ENCODE measurements at regions not wholly inside any gene's neighbourhood (a gene's known extent, or its start where the extent isn't known, plus 50 kb on each side); places are given as distances from the start of the nearest gene placed in this dataset.

GRCh38 chr9:31629292-31629691 lies 755.2 kb upstream of the ACO1 start:
- H3K4me3 ChIP-seq (ENCODE audit: low read length) = no peak overlapping the region
- H3K4me1 ChIP-seq (ENCODE audit: insufficient read depth, low read length) = no peaks in the 10 kb centered on the region
- H3K9me3 ChIP-seq (ENCODE audit: low read depth, low read length) = peaks cover 7% of the 10 kb centered on the region
- H3K27me3 ChIP-seq (ENCODE audit: insufficient read depth, low read length) = no peaks in the 10 kb centered on the region

GRCh38 chr9:31637265-31637664 lies 747.2 kb upstream of the ACO1 start:
- Histone ChIP-seq H3K4me3 (ENCODE audit: low read length) (no peak overlapping the region), H3K9me3 (ENCODE audit: low read depth, low read length) (no peaks in the 10 kb centered on the region), H3K27me3 (ENCODE audit: insufficient read depth, low read length) (no peaks in the 10 kb centered on the region), H3K4me1 (ENCODE audit: insufficient read depth, low read length) (no peaks in the 10 kb centered on the region)

- no peak overlapping the region for H3K4me3 ChIP-seq (ENCODE audit: low read length)
- no peaks in the 10 kb centered on the region for H3K4me1 ChIP-seq (ENCODE audit: insufficient read depth, low read length)
- H3K27me3 ChIP-seq (ENCODE audit: insufficient read depth, low read length) = no peaks in the 10 kb centered on the region
- no peaks in the 10 kb centered on the region for H3K9me3 ChIP-seq (ENCODE audit: low read depth, low read length)
Observed at GRCh38 chr9:31637861-31638260, 746.6 kb upstream of the ACO1 start.

GRCh38 chr9:31639451-31639850 lies 745.0 kb upstream of the ACO1 start:
- no peak overlapping the region for H3K4me3 ChIP-seq (ENCODE audit: low read length)

GRCh38 chr9:31669311-31669710 lies 715.1 kb upstream of the ACO1 start:
- Histone ChIP-seq H3K4me3 (ENCODE audit: low read length) (no peak overlapping the region), H3K27me3 (ENCODE audit: insufficient read depth, low read length) (no peaks in the 10 kb centered on the region), H3K4me1 (ENCODE audit: insufficient read depth, low read length) (no peaks in the 10 kb centered on the region), H3K9me3 (ENCODE audit: low read depth, low read length) (no peaks in the 10 kb centered on the region)

More at GRCh38 chr9:31639451-31639850, 745.0 kb upstream of the ACO1 start:
- no peaks in the 10 kb centered on the region for H3K4me1 ChIP-seq (ENCODE audit: insufficient read depth, low read length)
- H3K9me3 ChIP-seq (ENCODE audit: low read depth, low read length) = no peaks in the 10 kb centered on the region
- H3K27me3 ChIP-seq (ENCODE audit: insufficient read depth, low read length) = no peaks in the 10 kb centered on the region

GRCh38 chr9:31671011-31671410 lies 713.4 kb upstream of the ACO1 start:
- H3K4me1 ChIP-seq (ENCODE audit: insufficient read depth, low read length) = no peaks in the 10 kb centered on the region
- no peak overlapping the region for H3K4me3 ChIP-seq (ENCODE audit: low read length)
- no peaks in the 10 kb centered on the region for H3K9me3 ChIP-seq (ENCODE audit: low read depth, low read length)
- H3K27me3 ChIP-seq (ENCODE audit: insufficient read depth, low read length) = no peaks in the 10 kb centered on the region

GRCh38 chr9:31674264-31674663 lies 710.2 kb upstream of the ACO1 start:
- Histone ChIP-seq H3K4me3 (ENCODE audit: low read length) (no peak overlapping the region), H3K9me3 (ENCODE audit: low read depth, low read length) (no peaks in the 10 kb centered on the region), H3K27me3 (ENCODE audit: insufficient read depth, low read length) (no peaks in the 10 kb centered on the region), H3K4me1 (ENCODE audit: insufficient read depth, low read length) (no peaks in the 10 kb centered on the region)

- H3K4me3 ChIP-seq (ENCODE audit: low read length) = no peak overlapping the region
- H3K27me3 ChIP-seq (ENCODE audit: insufficient read depth, low read length) = no peaks in the 10 kb centered on the region
- H3K4me1 ChIP-seq (ENCODE audit: insufficient read depth, low read length) = no peaks in the 10 kb centered on the region
- no peaks in the 10 kb centered on the region for H3K9me3 ChIP-seq (ENCODE audit: low read depth, low read length)
Observed at GRCh38 chr9:31677415-31677814, 707.0 kb upstream of the ACO1 start.

GRCh38 chr9:31677877-31678276 lies 706.6 kb upstream of the ACO1 start:
- Histone ChIP-seq H3K4me3 (ENCODE audit: low read length) (no peak overlapping the region), H3K4me1 (ENCODE audit: insufficient read depth, low read length) (no peaks in the 10 kb centered on the region), H3K27me3 (ENCODE audit: insufficient read depth, low read length) (no peaks in the 10 kb centered on the region), H3K9me3 (ENCODE audit: low read depth, low read length) (no peaks in the 10 kb centered on the region)

- no peak overlapping the region for H3K4me3 ChIP-seq (ENCODE audit: low read length)
Observed at GRCh38 chr9:31683116-31683515, 701.3 kb upstream of the ACO1 start.

GRCh38 chr9:31697956-31698355 lies 686.5 kb upstream of the ACO1 start:
- H3K4me1 ChIP-seq (ENCODE audit: insufficient read depth, low read length) = no peaks in the 10 kb centered on the region
- H3K9me3 ChIP-seq (ENCODE audit: low read depth, low read length) = no peaks in the 10 kb centered on the region
- H3K27me3 ChIP-seq (ENCODE audit: insufficient read depth, low read length) = no peaks in the 10 kb centered on the region
- no peak overlapping the region for H3K4me3 ChIP-seq (ENCODE audit: low read length)

More at GRCh38 chr9:31683116-31683515, 701.3 kb upstream of the ACO1 start:
- Histone ChIP-seq H3K9me3 (ENCODE audit: low read depth, low read length) (no peaks in the 10 kb centered on the region), H3K27me3 (ENCODE audit: insufficient read depth, low read length) (no peaks in the 10 kb centered on the region), H3K4me1 (ENCODE audit: insufficient read depth, low read length) (no peaks in the 10 kb centered on the region)

GRCh38 chr9:31699836-31700235 lies 684.6 kb upstream of the ACO1 start:
- Histone ChIP-seq H3K4me1 (ENCODE audit: insufficient read depth, low read length) (no peaks in the 10 kb centered on the region), H3K9me3 (ENCODE audit: low read depth, low read length) (no peaks in the 10 kb centered on the region), H3K27me3 (ENCODE audit: insufficient read depth, low read length) (no peaks in the 10 kb centered on the region), H3K4me3 (ENCODE audit: low read length) (no peak overlapping the region)

GRCh38 chr9:31700252-31701045 lies 684.0 kb upstream of the ACO1 start:
- no peaks in the 10 kb centered on the region for H3K27me3 ChIP-seq (ENCODE audit: insufficient read depth, low read length)
- H3K4me1 ChIP-seq (ENCODE audit: insufficient read depth, low read length) = no peaks in the 10 kb centered on the region
- no peak overlapping the region for H3K4me3 ChIP-seq (ENCODE audit: low read length)
- H3K9me3 ChIP-seq (ENCODE audit: low read depth, low read length) = no peaks in the 10 kb centered on the region

GRCh38 chr9:31702957-31703356 lies 681.5 kb upstream of the ACO1 start:
- no peak overlapping the region for H3K4me3 ChIP-seq (ENCODE audit: low read length)
- H3K9me3 ChIP-seq (ENCODE audit: low read depth, low read length) = no peaks in the 10 kb centered on the region
- no peaks in the 10 kb centered on the region for H3K27me3 ChIP-seq (ENCODE audit: insufficient read depth, low read length)
- no peaks in the 10 kb centered on the region for H3K4me1 ChIP-seq (ENCODE audit: insufficient read depth, low read length)

- no peak overlapping the region for H3K4me3 ChIP-seq (ENCODE audit: low read length)
- H3K4me1 ChIP-seq (ENCODE audit: insufficient read depth, low read length) = no peaks in the 10 kb centered on the region
- no peaks in the 10 kb centered on the region for H3K9me3 ChIP-seq (ENCODE audit: low read depth, low read length)
- no peaks in the 10 kb centered on the region for H3K27me3 ChIP-seq (ENCODE audit: insufficient read depth, low read length)
Observed at GRCh38 chr9:31715250-31715649, 669.2 kb upstream of the ACO1 start.

- Histone ChIP-seq H3K27me3 (ENCODE audit: insufficient read depth, low read length) (no peaks in the 10 kb centered on the region), H3K4me3 (ENCODE audit: low read length) (no peak overlapping the region), H3K4me1 (ENCODE audit: insufficient read depth, low read length) (no peaks in the 10 kb centered on the region), H3K9me3 (ENCODE audit: low read depth, low read length) (no peaks in the 10 kb centered on the region)
Observed at GRCh38 chr9:31719262-31719661, 665.2 kb upstream of the ACO1 start.
